Adrenal gland (tissue), 9 donors: ENCODE measurements at regions not wholly inside any gene's neighbourhood (a gene's known extent, or its start where the extent isn't known, plus 50 kb on each side); places are given as distances from the start of the nearest gene placed in this dataset.

ENCODE experiments used
- DNase-seq, 7 donors: peaks; one replicate each; pipeline ENCODE4 v3.0.0-alpha.2; 2019 to 2020
- H3K27ac ChIP-seq, 5 donors: fragments of 200-600 bp; sonication (generic) in 4 of 5; 1 replicate in 3 of 5; 2 replicates in 2 of 5; pipeline versions ENCODE4 v1.5.1 to v1.8.0; 2016 to 2020; ENCODE audit warnings: mild to moderate bottlenecking in 1 of 5
- H3K27me3 ChIP-seq: fragments of 200-600 bp; 2 replicates; pipeline ENCODE4 v1.8.0; 2021
- H3K36me3 ChIP-seq, 2 donors: fragments of 200-600 bp; replicated peaks in 1 of 2; 1 replicate in 1 of 2; 2 replicates in 1 of 2; pipeline versions ENCODE4 v1.5.1 to v1.8.0; 2018 to 2022
- H3K4me1 ChIP-seq, 2 donors: fragments of 200-600 bp; replicated peaks in 1 of 2; 1 replicate in 1 of 2; 2 replicates in 1 of 2; pipeline versions ENCODE4 v1.5.1 to v1.8.0; 2018 to 2021
- H3K4me3 ChIP-seq, 4 donors: fragments of 200-600 bp; sonication (generic) in 3 of 4; one replicate each; pipeline ENCODE4 v1.5.1; 2016 to 2018
- H3K9me3 ChIP-seq, 3 donors: fragments of 200-600 bp; sonication (generic) in 1 of 3; replicated peaks in 1 of 3; 1 replicate in 2 of 3; 2 replicates in 1 of 3; pipeline versions ENCODE4 v1.5.1 to v1.8.0; 2016 to 2021
- POLR2A ChIP-seq, 2 donors: fragments of 450-650 bp; IDR thresholded peaks; one replicate each; pipeline ENCODE4 v1.6.1; 2017; ENCODE audit warnings: antibody characterized with exemption in 2 of 2, mild to moderate bottlenecking in 2 of 2, moderate library complexity in 1 of 2
- WGBS, 4 donors: extraction: QIAGEN DNeasy Blood & Tissue Kit in 2 of 4; methylation state at CpG; one replicate each; pipeline versions ENCODE4 v1.1.5 to v1.1.7; 2013 to 2017; 5-methylcytosine and 5-hydroxymethylcytosine counted together
- intact Hi-C, 2 donors: fragments of 100-400 bp; cut with DNase I; formaldehyde crosslinking; loops; one replicate each; pipeline versions ENCODE4 v1.14.1 to v1.15.0; 2022 to 2023
- TF ChIP-seq, protein P1 (sequence below), 6 experiments: fragments of 450-650 bp in 4 of 6; fragments of 200-600 bp in 2 of 6; sonication (generic) in 1 of 6; IDR thresholded peaks; 1 replicate in 5 of 6; 2 replicates in 1 of 6; pipeline versions ENCODE4 v1.5.1 to v1.8.0; 2016 to 2021; ENCODE audit warnings: antibody characterized with exemption in 6 of 6, mild to moderate bottlenecking in 2 of 6, moderate library complexity in 1 of 6
- donor health status: healthy with polysubstance abuse.
- donor health status: Bipolar disorder and iron deficiency.
- donor health status: DM: yes; HTN: yes; CAD: no.
- donor health status: DM: no; HTN: no; CAD: no.
- donor health status: DM: no; HTN: no; CAD: no.

DNA sequence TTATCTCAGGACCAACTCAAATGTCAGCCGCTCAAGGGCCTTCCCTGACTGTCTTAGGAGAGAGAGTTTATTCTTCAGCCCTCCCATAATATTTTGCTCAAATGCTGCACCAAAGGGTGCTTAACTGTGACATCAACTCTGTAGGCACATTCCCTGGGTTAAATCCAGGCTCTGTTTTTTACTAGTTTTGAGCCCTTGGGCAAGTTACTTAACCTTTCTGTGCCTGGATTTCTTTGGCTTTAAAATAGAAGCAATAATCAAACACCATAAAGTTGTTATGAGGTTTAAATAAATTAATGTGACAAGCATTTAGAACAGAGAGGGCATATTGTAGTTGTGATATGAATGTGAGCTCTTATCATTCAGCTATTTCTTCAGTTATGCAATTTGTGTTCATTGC lies 54.2 kb upstream of the LIMCH1 start:
- no peak for DNase-seq
- 90 to 100% (median 97%) methylated on average over 1 of the region's 1 CpG for WGBS, 4 donors
- no peaks in the 10 kb centered on the region for H3K27me3 ChIP-seq
- TF ChIP-seq, protein P1, sequence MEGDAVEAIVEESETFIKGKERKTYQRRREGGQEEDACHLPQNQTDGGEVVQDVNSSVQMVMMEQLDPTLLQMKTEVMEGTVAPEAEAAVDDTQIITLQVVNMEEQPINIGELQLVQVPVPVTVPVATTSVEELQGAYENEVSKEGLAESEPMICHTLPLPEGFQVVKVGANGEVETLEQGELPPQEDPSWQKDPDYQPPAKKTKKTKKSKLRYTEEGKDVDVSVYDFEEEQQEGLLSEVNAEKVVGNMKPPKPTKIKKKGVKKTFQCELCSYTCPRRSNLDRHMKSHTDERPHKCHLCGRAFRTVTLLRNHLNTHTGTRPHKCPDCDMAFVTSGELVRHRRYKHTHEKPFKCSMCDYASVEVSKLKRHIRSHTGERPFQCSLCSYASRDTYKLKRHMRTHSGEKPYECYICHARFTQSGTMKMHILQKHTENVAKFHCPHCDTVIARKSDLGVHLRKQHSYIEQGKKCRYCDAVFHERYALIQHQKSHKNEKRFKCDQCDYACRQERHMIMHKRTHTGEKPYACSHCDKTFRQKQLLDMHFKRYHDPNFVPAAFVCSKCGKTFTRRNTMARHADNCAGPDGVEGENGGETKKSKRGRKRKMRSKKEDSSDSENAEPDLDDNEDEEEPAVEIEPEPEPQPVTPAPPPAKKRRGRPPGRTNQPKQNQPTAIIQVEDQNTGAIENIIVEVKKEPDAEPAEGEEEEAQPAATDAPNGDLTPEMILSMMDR (IDR thresholded peaks at IDR 0.05) = no peak
- no peak for TF ChIP-seq POLR2A (IDR thresholded peaks at IDR 0.05)
- H3K4me3 ChIP-seq = no peak overlapping the region
- H3K4me1 ChIP-seq = peaks cover 0 to 4% of the 10 kb centered on the region in 2 donors
- intact Hi-C loops = no loop called here
- H3K9me3 ChIP-seq = no peaks in the 10 kb centered on the region
- H3K27ac ChIP-seq = no peak overlapping the region
- H3K36me3 ChIP-seq = no peaks in the 10 kb centered on the region

DNA sequence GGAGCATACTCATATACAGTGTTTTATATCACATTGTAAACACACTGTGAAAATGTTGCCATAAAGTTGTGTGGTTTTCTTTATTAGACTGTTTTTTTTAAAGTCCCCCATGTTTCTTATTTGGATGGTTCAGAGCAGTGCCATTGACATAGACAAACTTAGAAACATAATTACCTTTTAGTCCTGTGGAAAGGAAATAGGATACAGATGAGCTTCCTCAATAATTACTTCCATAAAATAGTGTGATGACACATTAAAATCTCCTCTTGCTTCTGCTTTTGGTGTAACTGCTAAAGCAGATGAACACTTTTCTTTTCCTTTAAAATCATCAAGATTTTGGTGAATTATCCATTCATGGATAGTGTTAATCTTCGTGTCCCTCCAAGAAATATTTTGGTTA lies 52.9 kb upstream of the LIMCH1 start:
- no peak for TF ChIP-seq POLR2A (IDR thresholded peaks at IDR 0.05)
- TF ChIP-seq, protein P1 (IDR thresholded peaks at IDR 0.05) = no peak
- WGBS, 4 donors = 71 to 87% (median 81%) methylated on average over 1 of the region's 1 CpG
- intact Hi-C loops = no loop called here

DNA sequence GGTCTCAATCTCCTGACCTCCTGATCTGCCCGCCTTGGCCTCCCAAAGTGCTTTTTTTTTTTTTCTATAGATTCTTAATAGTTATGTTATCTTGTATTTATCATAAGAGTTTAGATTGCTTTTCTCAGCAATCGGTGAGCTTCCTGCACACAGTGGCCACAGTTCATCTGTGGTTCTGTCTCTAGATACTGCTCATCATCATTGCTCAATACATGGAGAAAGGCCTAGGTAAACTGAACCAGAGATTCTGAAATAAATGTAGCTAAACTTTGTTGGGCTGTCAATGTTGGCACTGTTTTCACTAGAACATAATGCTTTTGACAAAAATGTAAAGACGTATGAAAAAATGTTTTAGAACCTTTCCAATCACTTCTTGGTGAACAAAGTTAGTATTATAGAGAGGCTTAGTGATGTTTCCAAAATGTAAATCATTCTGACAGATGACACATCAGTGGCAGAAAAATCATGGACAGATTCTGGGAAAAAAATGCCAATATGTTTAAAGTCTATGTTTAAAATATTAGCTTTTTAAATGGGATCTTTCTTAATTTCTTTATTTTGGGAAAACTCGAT lies 50.0 kb upstream of the LIMCH1 start:
- Histone ChIP-seq H3K27me3 (no peaks in the 10 kb centered on the region), H3K4me3 (no peak overlapping the region)
- WGBS, 4 donors = 77 to 80% (median 78%) methylated on average over 4 of the region's 4 CpGs

More for the DNA sequence above, 52.9 kb upstream of the LIMCH1 start:
- Histone ChIP-seq H3K9me3 (no peaks in the 10 kb centered on the region), H3K27me3 (no peaks in the 10 kb centered on the region), H3K36me3 (no peaks in the 10 kb centered on the region), H3K4me3 (no peak overlapping the region), H3K4me1 (peaks cover 0 to 4% of the 10 kb centered on the region in 2 donors), H3K27ac (no peak overlapping the region)
- DNase-seq = no peak

More for the DNA sequence above, 50.0 kb upstream of the LIMCH1 start:
- no peak for TF ChIP-seq POLR2A (IDR thresholded peaks at IDR 0.05)
- TF ChIP-seq, protein P1 (IDR thresholded peaks at IDR 0.05) = no peak
- Histone ChIP-seq H3K4me1 (peaks cover 0 to 4% of the 10 kb centered on the region in 2 donors), H3K36me3 (no peaks in the 10 kb centered on the region), H3K27ac (no peak overlapping the region), H3K9me3 (no peaks in the 10 kb centered on the region)
- no peak for DNase-seq
- intact Hi-C loops = no loop called here
